HepG2 (cell line): ENCODE measurements at regions not wholly inside any gene's neighbourhood (a gene's known extent, or its start where the extent isn't known, plus 50 kb on each side); places are given as distances from the start of the nearest gene placed in this dataset.

Source experiments
- ATAC-seq: fragments of 200-7000 bp; cut with Tn5 transposase; 3 replicates; pipeline ENCODE4 v1.9.1; 2020; ENCODE audit warnings: mild to moderate bottlenecking, moderate library complexity
- BruUV-seq: library from RNA; stranded (reverse); fragments of 400-500 nt; replicated peaks from 2 replicates; lab custom pipeline; 2021; lab: Mats Ljungman, UMichigan
- CTCF ChIA-PET: fragments of 300-600 bp; formaldehyde crosslinking; extraction: SDS; loops from one replicate; lab custom pipeline; 2021; ENCODE audit warnings: low total read pairs, inconsistent platforms, low intra/inter-chr PET ratio; lab: Yijun Ruan, JAX
- POLR2A ChIA-PET: fragments of 350-600 bp; sonication (Branson Sonifier 250); formaldehyde crosslinking; loops from one replicate; lab custom pipeline; 2020; ENCODE audit warnings: antibody characterized with exemption, inconsistent platforms; lab: Yijun Ruan, JAX
- DNase-seq: peaks from one replicate; pipeline ENCODE4 v3.0.0-alpha.2; 2015; ENCODE audit warnings: low spot score
- FAIRE-seq: peaks from 3 replicates; lab custom pipeline; 2011; peaks lifted over from hg19 to GRCh38; lab: Jason Lieb, UNC
- H2AFZ ChIP-seq: one replicate; pipeline ENCODE4 v1.6.1; 2011; ENCODE audit warnings: low read length, inconsistent platforms
- H3K27ac ChIP-seq: fragments of 300-600 bp; 3 replicates; pipeline ENCODE4 v1.8.0; 2011; ENCODE audit warnings: mixed run types, mild to moderate bottlenecking, mixed read lengths, low read length, inconsistent platforms; ENCODE audit not compliant: insufficient read depth; ENCODE audit errors: extremely low read length
- H3K27me3 ChIP-seq, 2 experiments: fragments of 200-600 bp in 1 of 2; 2 replicates in 1 of 2; 3 replicates in 1 of 2; pipeline versions ENCODE4 v1.6.0 to v1.8.0; 2011; ENCODE audit warnings: low read length in 2 of 2, mild to moderate bottlenecking in 2 of 2, moderate library complexity in 2 of 2, inconsistent platforms in 1 of 2; ENCODE audit not compliant: insufficient read depth in 2 of 2, control insufficient read depth in 1 of 2
- H3K36me3 ChIP-seq, 2 experiments: fragments of 200-600 bp in 1 of 2; replicated peaks in 1 of 2; 2 replicates in 1 of 2; 3 replicates in 1 of 2; pipeline versions ENCODE4 v1.5.1 to v1.8.0; 2011; ENCODE audit warnings: low read length in 2 of 2, inconsistent platforms in 1 of 2; ENCODE audit not compliant: insufficient read depth in 2 of 2, control insufficient read depth in 1 of 2
- H3K4me1 ChIP-seq: 2 replicates; pipeline ENCODE4 v1.5.1; 2012; ENCODE audit warnings: low read length, inconsistent platforms; ENCODE audit not compliant: insufficient read depth
- H3K4me2 ChIP-seq: 2 replicates; pipeline ENCODE4 v1.6.0; 2011; ENCODE audit warnings: low read depth, low read length, inconsistent platforms
- H3K4me3 ChIP-seq, 3 experiments: fragments of 200-600 bp in 1 of 3; sonication (generic), shearing (Covaris generic) in 1 of 3; replicated peaks in 1 of 3; 2 replicates each; pipeline ENCODE4 v1.5.1; 2011 to 2016; ENCODE audit warnings: low read length in 3 of 3, inconsistent platforms in 2 of 3, low read depth in 2 of 3, mild to moderate bottlenecking in 2 of 3, control low read depth in 1 of 3, mixed read lengths in 1 of 3; ENCODE audit not compliant: insufficient read depth in 1 of 3
- H3K79me2 ChIP-seq: one replicate; pipeline ENCODE4 v1.6.1; 2011; ENCODE audit warnings: low read length, inconsistent platforms; ENCODE audit not compliant: insufficient read depth
- H3K9ac ChIP-seq: 2 replicates; pipeline ENCODE4 v1.6.0; 2011; ENCODE audit warnings: mild to moderate bottlenecking, low read depth, low read length, inconsistent platforms; ENCODE audit not compliant: insufficient read depth
- H3K9me3 ChIP-seq: 2 replicates; pipeline ENCODE4 v1.5.1; 2012; ENCODE audit warnings: mild to moderate bottlenecking, low read length
- H4K20me1 ChIP-seq: 2 replicates; pipeline ENCODE4 v1.6.0; 2011; ENCODE audit warnings: inconsistent platforms, mild to moderate bottlenecking, low read length, moderate library complexity; ENCODE audit not compliant: insufficient read depth
- AHDC1 ChIP-seq: sonication (generic); formaldehyde crosslinking; IDR thresholded peaks from 2 replicates; pipeline ENCODE4 v1.5.1; 2020; ENCODE audit warnings: mild to moderate bottlenecking, missing genetic modification reagents, borderline replicate concordance
- ARID5B ChIP-seq: IDR thresholded peaks from 2 replicates; pipeline ENCODE4 v1.4.0; 2020; ENCODE audit warnings: mild to moderate bottlenecking, missing genetic modification reagents
- FOSL2 ChIP-seq: sonication (generic); formaldehyde crosslinking; IDR thresholded peaks from 2 replicates; pipeline ENCODE4 v1.4.0; 2020; ENCODE audit warnings: missing genetic modification reagents
- KLF11 ChIP-seq: IDR thresholded peaks from 2 replicates; pipeline ENCODE4 v1.6.1; 2016; ENCODE audit warnings: missing compliant biosample characterization
- PATZ1 ChIP-seq: sonication (generic); formaldehyde crosslinking; IDR thresholded peaks from 2 replicates; pipeline ENCODE4 v1.4.0; 2020; ENCODE audit warnings: missing genetic modification reagents
- SOX13 ChIP-seq, 3 experiments: fragments of 450-650 bp in 1 of 3; sonication (generic) in 1 of 3; formaldehyde crosslinking in 1 of 3; IDR thresholded peaks in 2 of 3; conservative IDR thresholded peaks in 1 of 3; 2 replicates each; pipeline versions ENCODE4 v1.5.0 to v1.6.1; 2016 to 2020; ENCODE audit warnings: antibody characterized with exemption in 1 of 3, mild to moderate bottlenecking in 1 of 3, missing compliant biosample characterization in 1 of 3, missing genetic modification reagents in 1 of 3, moderate library complexity in 1 of 3
- TBX3 ChIP-seq: fragments of 450-650 bp; IDR thresholded peaks from 2 replicates; pipeline ENCODE4 v1.6.1; 2017; ENCODE audit warnings: antibody characterized with exemption, mild to moderate bottlenecking, inconsistent platforms, borderline replicate concordance
- TEAD3 ChIP-seq: optimal IDR thresholded peaks from 2 replicates; pipeline ENCODE3; 2016; ENCODE audit warnings: borderline replicate concordance
- YEATS4 ChIP-seq: sonication (generic); formaldehyde crosslinking; IDR thresholded peaks from 2 replicates; pipeline ENCODE4 v1.4.0; 2020; ENCODE audit warnings: missing genetic modification reagents, borderline replicate concordance
- WGBS: methylation state at CpG from one replicate; pipeline ENCODE4 v1.1.6; 2017; ENCODE audit warnings: low lambda C conversion rate; 5-methylcytosine and 5-hydroxymethylcytosine counted together
- in situ Hi-C: cut with HindIII; loops from 2 replicates; pipeline ENCODE4 v1.10.0; 2017; ENCODE audit warnings: low pct_unique_long_range_greater_than_20kb; ENCODE audit not compliant: extremely low pct_ligation_motif_present
- intact Hi-C: fragments of 100-400 bp; cut with micrococcal nuclease; formaldehyde crosslinking; loops from one replicate; pipeline ENCODE4 v1.10.0; 2022; ENCODE audit not compliant: unreplicated experiment

- in situ Hi-C loops (no loop called here), intact Hi-C loops (no loop called here)
- no peak overlapping the region for H3K4me2 ChIP-seq
- H3K27me3 ChIP-seq = no peaks in the 10 kb centered on the region
- peak; percentile 71 for ATAC-seq
- DNase-seq = peak; percentile 9
- H3K79me2 ChIP-seq = no peaks in the 10 kb centered on the region
- TF ChIP-seq ARID5B (CRISPR knock-in tag) = 0 out of 2 replicates have a peak, but pooled peaks have one; percentile 21
- no peak for TF ChIP-seq YEATS4 (CRISPR knock-in tag)
- TF ChIP-seq SOX13 (IDR thresholded peaks at IDR 0.05) = no peak
- 0 out of 4 replicates have a peak, but pooled peaks of 1 of the 2 experiments have one; percentile 18 for TF ChIP-seq SOX13 (CRISPR knock-in tag; conservative IDR thresholded peaks at IDR 0.05 in 1 of 2, IDR thresholded peaks at IDR 0.05 in 1 of 2)
- TF ChIP-seq PATZ1 (CRISPR knock-in tag) = 0 out of 2 replicates have a peak, but pooled peaks have one; percentile 13
- no peak for TF ChIP-seq KLF11 (CRISPR knock-in tag)
- no peak for TF ChIP-seq TBX3
- TF ChIP-seq FOSL2 (CRISPR knock-in tag) = peak; percentile 17; the same call in 1 of the 2 replicates
- TF ChIP-seq AHDC1 (CRISPR knock-in tag) = 0 out of 2 replicates have a peak, but pooled peaks have one; percentile 20
- TF ChIP-seq TEAD3 (CRISPR knock-in tag) = peak; percentile 37
- H3K4me3 ChIP-seq = no peak overlapping the region
- H4K20me1 ChIP-seq = no peaks in the 10 kb centered on the region
- BruUV-seq = no TSS peak
- POLR2A ChIA-PET = no interaction called here
- no peak overlapping the region for H2AFZ ChIP-seq
- H3K9ac ChIP-seq = no peak overlapping the region
- H3K4me1 ChIP-seq = no peaks in the 10 kb centered on the region
- CTCF ChIA-PET = no interaction called here
- 8% methylated on average over 1 of the region's 1 CpG for WGBS
- no peak for FAIRE-seq
- no peak overlapping the region for H3K27ac ChIP-seq
- H3K9me3 ChIP-seq = peaks cover 12% of the 10 kb centered on the region; the same call in 1 of the 2 replicates
- H3K36me3 ChIP-seq = no peaks in the 10 kb centered on the region
These were observed 294.3 kb upstream of the BOD1L1 start for GRCh38 chr4:13921805-13922204.
